Peyer's patch (tissue), 4 donors: ENCODE measurements at regions not wholly inside any gene's neighbourhood (a gene's known extent, or its start where the extent isn't known, plus 50 kb on each side); places are given as distances from the start of the nearest gene placed in this dataset.

ENCODE experiments used
- POLR2A ChIP-seq, 2 donors: fragments of 450-650 bp; IDR thresholded peaks; one replicate each; pipeline ENCODE4 v1.5.1; 2017; ENCODE audit warnings: antibody characterized with exemption in 2 of 2, mild to moderate bottlenecking in 2 of 2, moderate library complexity in 2 of 2
- TF ChIP-seq, protein P1 (sequence below), 6 experiments: fragments of 450-650 bp in 4 of 6; fragments of 200-600 bp in 2 of 6; sonication (generic) in 1 of 6; IDR thresholded peaks; one replicate each; pipeline ENCODE4 v1.5.1; 2017 to 2019; ENCODE audit warnings: antibody characterized with exemption in 6 of 6, mild to moderate bottlenecking in 3 of 6, moderate library complexity in 1 of 6

DNA sequence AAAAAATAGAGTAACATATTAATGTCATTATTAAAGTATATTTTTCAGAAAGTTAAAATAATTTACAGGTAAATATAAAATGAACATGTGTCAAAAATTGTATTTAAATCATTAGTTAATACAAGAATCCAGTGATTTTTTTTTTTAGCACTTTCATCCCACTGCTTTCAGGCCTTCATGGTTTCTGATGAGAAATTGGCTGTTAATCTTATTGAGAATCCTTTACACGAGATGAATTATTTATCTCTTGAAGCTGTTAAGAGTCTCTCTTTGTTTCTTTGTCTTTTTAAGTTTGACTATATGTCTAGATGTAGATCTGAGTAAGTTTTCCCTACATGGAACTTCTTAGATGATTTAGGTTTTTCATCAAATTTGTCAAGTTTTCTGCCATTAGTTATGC lies 578.5 kb upstream of the KCND2 start:
- TF ChIP-seq, protein P1, sequence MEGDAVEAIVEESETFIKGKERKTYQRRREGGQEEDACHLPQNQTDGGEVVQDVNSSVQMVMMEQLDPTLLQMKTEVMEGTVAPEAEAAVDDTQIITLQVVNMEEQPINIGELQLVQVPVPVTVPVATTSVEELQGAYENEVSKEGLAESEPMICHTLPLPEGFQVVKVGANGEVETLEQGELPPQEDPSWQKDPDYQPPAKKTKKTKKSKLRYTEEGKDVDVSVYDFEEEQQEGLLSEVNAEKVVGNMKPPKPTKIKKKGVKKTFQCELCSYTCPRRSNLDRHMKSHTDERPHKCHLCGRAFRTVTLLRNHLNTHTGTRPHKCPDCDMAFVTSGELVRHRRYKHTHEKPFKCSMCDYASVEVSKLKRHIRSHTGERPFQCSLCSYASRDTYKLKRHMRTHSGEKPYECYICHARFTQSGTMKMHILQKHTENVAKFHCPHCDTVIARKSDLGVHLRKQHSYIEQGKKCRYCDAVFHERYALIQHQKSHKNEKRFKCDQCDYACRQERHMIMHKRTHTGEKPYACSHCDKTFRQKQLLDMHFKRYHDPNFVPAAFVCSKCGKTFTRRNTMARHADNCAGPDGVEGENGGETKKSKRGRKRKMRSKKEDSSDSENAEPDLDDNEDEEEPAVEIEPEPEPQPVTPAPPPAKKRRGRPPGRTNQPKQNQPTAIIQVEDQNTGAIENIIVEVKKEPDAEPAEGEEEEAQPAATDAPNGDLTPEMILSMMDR (IDR thresholded peaks at IDR 0.05) = no peak
- no peak for TF ChIP-seq POLR2A (IDR thresholded peaks at IDR 0.05)
